ENCODE measurements at regions not wholly inside any gene's neighbourhood (a gene's known extent, or its start where the extent isn't known, plus 50 kb on each side); places are given as distances from the start of the nearest gene placed in this dataset.

GRCh38 chr2:228649447-228649846 lies 468.0 kb upstream of the SPHKAP start:
- H3K18ac ChIP-seq (ENCODE audit: low read length), result no peak overlapping the region
- H3K36me3 ChIP-seq (replicated peaks in 1 of 2; ENCODE audit: control insufficient read depth in 2 of 2, insufficient read depth in 2 of 2, low read length in 2 of 2), result no peaks in the 10 kb centered on the region
- H4K91ac ChIP-seq (ENCODE audit: low read depth, low read length, poor library complexity), result no peak overlapping the region
- H2AFZ ChIP-seq (ENCODE audit: low read length), result no peak overlapping the region
- no peak overlapping the region for H4K8ac ChIP-seq (ENCODE audit: low read depth, low read length)
- H3K4me2 ChIP-seq (ENCODE audit: insufficient read depth, low read length, poor library complexity, severe bottlenecking), result no peak overlapping the region
- no peak overlapping the region for H3K23ac ChIP-seq (ENCODE audit: low read depth, low read length, poor library complexity)
- DNase-seq (ENCODE audit: low spot score), result no peak
- no peaks in the 10 kb centered on the region for H3K27me3 ChIP-seq (ENCODE audit: control insufficient read depth in 3 of 3, insufficient read depth in 3 of 3, low read depth in 1 of 3, low read length in 3 of 3)
- H3K9me3 ChIP-seq (replicated peaks in 1 of 2; ENCODE audit: control insufficient read depth in 2 of 2, insufficient read depth in 1 of 2, low read depth in 1 of 2, low read length in 2 of 2), result no peaks in the 10 kb centered on the region
- H2BK120ac ChIP-seq (ENCODE audit: low read depth, low read length), result no peak overlapping the region
- H2BK15ac ChIP-seq (ENCODE audit: low read length), result no peak overlapping the region
- no CpG with 5 or more reads among the region's 2 CpGs for WGBS, 2 donors (ENCODE audit: extremely low coverage in 2 of 2, insufficient read length in 2 of 2, insufficient replicate concordance in 1 of 2)
- H3K14ac ChIP-seq (ENCODE audit: low read length), result no peak overlapping the region
- H3K4ac ChIP-seq (ENCODE audit: low read length), result no peak overlapping the region
- H2BK12ac ChIP-seq (ENCODE audit: low read length), result no peak overlapping the region
- H3K4me3 ChIP-seq (ENCODE audit: low read length in 2 of 2), result no peak overlapping the region
- no peak overlapping the region for H3K27ac ChIP-seq (replicated peaks; ENCODE audit: low read length)
- H2AK5ac ChIP-seq (ENCODE audit: low read depth, low read length), result no peak overlapping the region
- H2BK5ac ChIP-seq (ENCODE audit: low read length), result no peak overlapping the region
- no peaks in the 10 kb centered on the region for H3K4me1 ChIP-seq (ENCODE audit: control insufficient read depth in 2 of 2, insufficient read depth in 1 of 2, low read depth in 1 of 2, low read length in 2 of 2)
- H3K9ac ChIP-seq (ENCODE audit: low read depth, low read length, poor library complexity), result no peak overlapping the region
- no peaks in the 10 kb centered on the region for H3K79me1 ChIP-seq (ENCODE audit: low read depth, low read length)

GRCh38 chr2:228648541-228648940 lies 467.1 kb upstream of the SPHKAP start:
- no peak overlapping the region for H2BK15ac ChIP-seq (ENCODE audit: low read length)
- no peak overlapping the region for H2BK5ac ChIP-seq (ENCODE audit: low read length)
- WGBS, 2 donors (ENCODE audit: extremely low coverage in 2 of 2, insufficient read length in 2 of 2, insufficient replicate concordance in 1 of 2), result no CpG with 5 or more reads among the region's 2 CpGs
- H2BK12ac ChIP-seq (ENCODE audit: low read length), result no peak overlapping the region
- H2AFZ ChIP-seq (ENCODE audit: low read length), result no peak overlapping the region
- H2AK5ac ChIP-seq (ENCODE audit: low read depth, low read length), result no peak overlapping the region
- H3K9me3 ChIP-seq (replicated peaks in 1 of 2; ENCODE audit: control insufficient read depth in 2 of 2, insufficient read depth in 1 of 2, low read depth in 1 of 2, low read length in 2 of 2), result no peaks in the 10 kb centered on the region
- no peak overlapping the region for H3K23ac ChIP-seq (ENCODE audit: low read depth, low read length, poor library complexity)
- H3K4ac ChIP-seq (ENCODE audit: low read length), result no peak overlapping the region
- no peak overlapping the region for H3K18ac ChIP-seq (ENCODE audit: low read length)
- no peak overlapping the region for H3K4me3 ChIP-seq (ENCODE audit: low read length in 2 of 2)
- no peak for DNase-seq (ENCODE audit: low spot score)
- H3K14ac ChIP-seq (ENCODE audit: low read length), result no peak overlapping the region
- no peaks in the 10 kb centered on the region for H3K27me3 ChIP-seq (ENCODE audit: control insufficient read depth in 3 of 3, insufficient read depth in 3 of 3, low read depth in 1 of 3, low read length in 3 of 3)
- no peak overlapping the region for H4K8ac ChIP-seq (ENCODE audit: low read depth, low read length)
- H3K79me1 ChIP-seq (ENCODE audit: low read depth, low read length), result no peaks in the 10 kb centered on the region
- no peaks in the 10 kb centered on the region for H3K36me3 ChIP-seq (replicated peaks in 1 of 2; ENCODE audit: control insufficient read depth in 2 of 2, insufficient read depth in 2 of 2, low read length in 2 of 2)
- H3K9ac ChIP-seq (ENCODE audit: low read depth, low read length, poor library complexity), result no peak overlapping the region
- no peak overlapping the region for H3K4me2 ChIP-seq (ENCODE audit: insufficient read depth, low read length, poor library complexity, severe bottlenecking)
- H3K27ac ChIP-seq (replicated peaks; ENCODE audit: low read length), result no peak overlapping the region
- H4K91ac ChIP-seq (ENCODE audit: low read depth, low read length, poor library complexity), result no peak overlapping the region
- H2BK120ac ChIP-seq (ENCODE audit: low read depth, low read length), result no peak overlapping the region
- no peaks in the 10 kb centered on the region for H3K4me1 ChIP-seq (ENCODE audit: control insufficient read depth in 2 of 2, insufficient read depth in 1 of 2, low read depth in 1 of 2, low read length in 2 of 2)

- Histone ChIP-seq H3K4me1 (ENCODE audit: control insufficient read depth in 2 of 2, insufficient read depth in 1 of 2, low read depth in 1 of 2, low read length in 2 of 2) (no peaks in the 10 kb centered on the region), H3K4me3 (ENCODE audit: low read length in 2 of 2) (no peak overlapping the region), H4K91ac (ENCODE audit: low read depth, low read length, poor library complexity) (no peak overlapping the region), H3K9me3 (replicated peaks in 1 of 2; ENCODE audit: control insufficient read depth in 2 of 2, insufficient read depth in 1 of 2, low read depth in 1 of 2, low read length in 2 of 2) (no peaks in the 10 kb centered on the region), H3K14ac (ENCODE audit: low read length) (no peak overlapping the region), H3K23ac (ENCODE audit: low read depth, low read length, poor library complexity) (no peak overlapping the region), H3K36me3 (replicated peaks in 1 of 2; ENCODE audit: control insufficient read depth in 2 of 2, insufficient read depth in 2 of 2, low read length in 2 of 2) (no peaks in the 10 kb centered on the region), H2BK15ac (ENCODE audit: low read length) (no peak overlapping the region), H3K27me3 (ENCODE audit: control insufficient read depth in 3 of 3, insufficient read depth in 3 of 3, low read depth in 1 of 3, low read length in 3 of 3) (no peaks in the 10 kb centered on the region), H3K9ac (ENCODE audit: low read depth, low read length, poor library complexity) (no peak overlapping the region), H3K4me2 (ENCODE audit: insufficient read depth, low read length, poor library complexity, severe bottlenecking) (no peak overlapping the region), H2BK5ac (ENCODE audit: low read length) (no peak overlapping the region), H3K79me1 (ENCODE audit: low read depth, low read length) (no peaks in the 10 kb centered on the region), H3K4ac (ENCODE audit: low read length) (no peak overlapping the region), H2BK12ac (ENCODE audit: low read length) (no peak overlapping the region), H2BK120ac (ENCODE audit: low read depth, low read length) (no peak overlapping the region), H2AFZ (ENCODE audit: low read length) (no peak overlapping the region), H2AK5ac (ENCODE audit: low read depth, low read length) (no peak overlapping the region), H4K8ac (ENCODE audit: low read depth, low read length) (no peak overlapping the region), H3K18ac (ENCODE audit: low read length) (no peak overlapping the region), H3K27ac (replicated peaks; ENCODE audit: low read length) (no peak overlapping the region)
- DNase-seq (ENCODE audit: low spot score), result no peak
- WGBS, 2 donors (ENCODE audit: extremely low coverage in 2 of 2, insufficient read length in 2 of 2, insufficient replicate concordance in 1 of 2), result no CpG with 5 or more reads among the region's 1 CpG
Measured at GRCh38 chr2:228646061-228646460, 464.6 kb upstream of the SPHKAP start.

- H3K9me3 ChIP-seq (replicated peaks in 1 of 2; ENCODE audit: control insufficient read depth in 2 of 2, insufficient read depth in 1 of 2, low read depth in 1 of 2, low read length in 2 of 2), result no peaks in the 10 kb centered on the region
- WGBS, 2 donors (ENCODE audit: extremely low coverage in 2 of 2, insufficient read length in 2 of 2, insufficient replicate concordance in 1 of 2), result no CpG with 5 or more reads among the region's 2 CpGs
- H2BK5ac ChIP-seq (ENCODE audit: low read length), result no peak overlapping the region
- H2AFZ ChIP-seq (ENCODE audit: low read length), result no peak overlapping the region
- no peak overlapping the region for H3K27ac ChIP-seq (replicated peaks; ENCODE audit: low read length)
- H3K4me2 ChIP-seq (ENCODE audit: insufficient read depth, low read length, poor library complexity, severe bottlenecking), result no peak overlapping the region
- H3K79me1 ChIP-seq (ENCODE audit: low read depth, low read length), result no peaks in the 10 kb centered on the region
- H3K4ac ChIP-seq (ENCODE audit: low read length), result no peak overlapping the region
- no peak overlapping the region for H4K91ac ChIP-seq (ENCODE audit: low read depth, low read length, poor library complexity)
- DNase-seq (ENCODE audit: low spot score), result no peak
- H2BK15ac ChIP-seq (ENCODE audit: low read length), result no peak overlapping the region
- H3K23ac ChIP-seq (ENCODE audit: low read depth, low read length, poor library complexity), result no peak overlapping the region
- no peak overlapping the region for H3K14ac ChIP-seq (ENCODE audit: low read length)
- H4K8ac ChIP-seq (ENCODE audit: low read depth, low read length), result no peak overlapping the region
- H3K4me3 ChIP-seq (ENCODE audit: low read length in 2 of 2), result no peak overlapping the region
- H3K4me1 ChIP-seq (ENCODE audit: control insufficient read depth in 2 of 2, insufficient read depth in 1 of 2, low read depth in 1 of 2, low read length in 2 of 2), result no peaks in the 10 kb centered on the region
- H3K36me3 ChIP-seq (replicated peaks in 1 of 2; ENCODE audit: control insufficient read depth in 2 of 2, insufficient read depth in 2 of 2, low read length in 2 of 2), result no peaks in the 10 kb centered on the region
- H2BK12ac ChIP-seq (ENCODE audit: low read length), result no peak overlapping the region
- no peaks in the 10 kb centered on the region for H3K27me3 ChIP-seq (ENCODE audit: control insufficient read depth in 3 of 3, insufficient read depth in 3 of 3, low read depth in 1 of 3, low read length in 3 of 3)
- no peak overlapping the region for H2BK120ac ChIP-seq (ENCODE audit: low read depth, low read length)
- no peak overlapping the region for H3K9ac ChIP-seq (ENCODE audit: low read depth, low read length, poor library complexity)
- H2AK5ac ChIP-seq (ENCODE audit: low read depth, low read length), result no peak overlapping the region
- H3K18ac ChIP-seq (ENCODE audit: low read length), result no peak overlapping the region
Measured at GRCh38 chr2:228644199-228644598, 462.7 kb upstream of the SPHKAP start.

Measured in neuronal stem cell (in vitro differentiated cells).